ENCODE measurements at regions not wholly inside any gene's neighbourhood (a gene's known extent, or its start where the extent isn't known, plus 50 kb on each side); places are given as distances from the start of the nearest gene placed in this dataset.

- 80% methylated on average over 2 of the region's 2 CpGs; no CpG with 5 or more reads in 1 of the 2 experiments for whole genome bisulfite sequencing, 2 experiments (ENCODE audit: extremely low coverage in 1 of 2, insufficient coverage in 1 of 2, insufficient read length in 1 of 2, insufficient replicate concordance in 2 of 2, low coverage in 1 of 2, low lambda C conversion rate in 2 of 2, missing lambda C conversion rate in 1 of 2)
These were observed 169.3 kb downstream of the PMAIP1 start for GRCh38 chr18:60069145-60069544.

More at GRCh38 chr18:60069145-60069544, 169.3 kb downstream of the PMAIP1 start:
- Histone ChIP-seq H2BK5ac (ENCODE audit: low read depth, low read length) (no peak overlapping the region), H2BK15ac (ENCODE audit: low read length) (no peak overlapping the region), H3K4ac (replicated peaks; ENCODE audit: insufficient read length, low read depth, low read length) (no peak overlapping the region), H3K9ac (replicated peaks in 1 of 4; ENCODE audit: extremely low read depth in 1 of 4, low read depth in 3 of 4, low read length in 3 of 4) (no peak overlapping the region), H3K4me2 (ENCODE audit: insufficient read depth in 1 of 2, low read depth in 2 of 2, low read length in 2 of 2) (no peak overlapping the region), H3K14ac (ENCODE audit: insufficient read length) (no peak overlapping the region), H2AK5ac (ENCODE audit: low read depth, low read length) (no peak overlapping the region), H3K23ac (ENCODE audit: insufficient read length) (no peak overlapping the region), H2BK120ac (replicated peaks; ENCODE audit: low read depth, low read length) (no peak overlapping the region), H4K5ac (ENCODE audit: insufficient read length, low read depth, low read length) (no peak overlapping the region), H3K79me1 (ENCODE audit: low read depth, low read length) (no peaks in the 10 kb centered on the region), H4K91ac (replicated peaks; ENCODE audit: insufficient read length, low read length) (no peak overlapping the region), H3K18ac (ENCODE audit: extremely low read depth, low read length) (no peak overlapping the region), H3K27me3 (replicated peaks in 1 of 4; ENCODE audit: control insufficient read depth in 3 of 4, extremely low read depth in 1 of 4, insufficient read depth in 3 of 4, low read length in 3 of 4) (no peaks in the 10 kb centered on the region), H2BK12ac (ENCODE audit: low read depth, low read length) (no peak overlapping the region), H4K20me1 (replicated peaks in 1 of 2; ENCODE audit: control insufficient read depth in 1 of 2, insufficient read depth in 2 of 2, low read length in 2 of 2) (no peaks in the 10 kb centered on the region), H3K9me3 (ENCODE audit: insufficient read depth in 2 of 2, low read depth in 1 of 2, low read length in 1 of 2) (peaks cover 0 to 10% of the 10 kb centered on the region in 2 experiments; a peak in 1 of 4 replicates), H2AFZ (ENCODE audit: low read length) (no peak overlapping the region), H2BK20ac (ENCODE audit: low read length) (0 out of 2 replicates have a peak overlapping the region, but pooled peaks have one; percentile 23), H3K56ac (replicated peaks; ENCODE audit: insufficient read length, low read depth, low read length) (no peak overlapping the region), H3K79me2 (ENCODE audit: control insufficient read depth in 1 of 2, insufficient read depth in 2 of 2, low read length in 2 of 2) (no peaks in the 10 kb centered on the region), H3K36me3 (ENCODE audit: control insufficient read depth in 2 of 4, insufficient read depth in 4 of 4, low read length in 3 of 4) (0 out of 8 replicates have a peak, but pooled peaks cover 0 to 5% (median 0%) of the 10 kb centered on the region in 4 experiments), H3K27ac (ENCODE audit: low read depth, low read length) (no peak overlapping the region), H3K23me2 (ENCODE audit: low read depth, low read length) (no peaks in the 10 kb centered on the region), H3K4me1 (replicated peaks in 1 of 4; ENCODE audit: control insufficient read depth in 3 of 4, insufficient read depth in 4 of 4, low read length in 3 of 4) (peaks cover 2 to 9% (median 7%) of the 10 kb centered on the region in 4 experiments; a peak in 5 of 7 replicates), H4K8ac (ENCODE audit: extremely low read depth, insufficient read depth, low read length) (no peak overlapping the region), H3K4me3 (ENCODE audit: extremely low read depth in 1 of 4, insufficient read depth in 2 of 4, low read depth in 3 of 4, low read length in 4 of 4) (no peak overlapping the region)
- TF ChIP-seq RAD21 (IDR thresholded peaks at IDR 0.05 in 1 of 2, conservative IDR thresholded peaks at IDR 0.05 in 1 of 2; ENCODE audit: low read depth in 2 of 2, low read length in 2 of 2), result 0 out of 4 replicates have a peak, but pooled peaks have one; percentile 8 to 9
- TF ChIP-seq CTCF (IDR thresholded peaks at IDR 0.05; ENCODE audit: control extremely low read depth in 1 of 3, insufficient read depth in 1 of 3, low read depth in 1 of 3, low read length in 3 of 3), result peak in 1 of 3 experiments; percentile 32; a peak in 1 of 4 replicates
- TF ChIP-seq ATF2 (IDR thresholded peaks at IDR 0.05; ENCODE audit: low read length), result no peak
- ChIA-PET CTCF (ENCODE audit: partially characterized antibody) (interaction anchor here (0.6 to 1.5 kb wide), 6 partner anchors 13 to 1140 kb away, joined by 3 to 8 read pairs (median 4); no protein-coding TSS in a partner anchor), POLR2A (ENCODE audit: partially characterized antibody) (interaction anchor here (0.7 kb wide), 1 partner anchor 19 kb away, joined by 3 read pairs; no protein-coding TSS in a partner anchor)
- FAIRE-seq, result peak; percentile 63
- no peak for DNase-seq (ENCODE audit: low read depth in 1 of 2, low spot score in 2 of 2)

Measured in H1 (cell line).